Esophagus muscularis mucosa (tissue), 4 donors: ENCODE measurements at regions not wholly inside any gene's neighbourhood (a gene's known extent, or its start where the extent isn't known, plus 50 kb on each side); places are given as distances from the start of the nearest gene placed in this dataset.
"Not testable (repeated sequence)": the region's sequence is repeated elsewhere in the genome, so short reads cannot be mapped to it uniquely, and the experiment has no call there.

Source experiments
- DNase-seq: peaks from one replicate; pipeline ENCODE4 v3.0.0-alpha.2; 2017; ENCODE audit errors: extremely low spot score
- H3K27ac ChIP-seq, 4 donors: fragments of 200-600 bp; sonication (generic); replicated peaks in 1 of 4; 1 replicate in 3 of 4; 2 replicates in 1 of 4; pipeline ENCODE4 v1.5.1; 2016 to 2019; ENCODE audit warnings: mild to moderate bottlenecking in 1 of 4
- H3K27me3 ChIP-seq, 4 donors: fragments of 200-600 bp; sonication (generic); one replicate each; pipeline versions ENCODE4 v1.5.1 to v1.6.0; 2016 to 2019
- H3K36me3 ChIP-seq, 4 donors: fragments of 200-600 bp; sonication (generic); one replicate each; pipeline ENCODE4 v1.5.1; 2016 to 2019
- H3K4me1 ChIP-seq, 4 donors: fragments of 200-600 bp; sonication (generic); one replicate each; pipeline ENCODE4 v1.5.1; 2016 to 2019
- H3K4me3 ChIP-seq, 4 donors: fragments of 200-600 bp; sonication (generic); 1 replicate in 2 of 4; 2 replicates in 2 of 4; pipeline ENCODE4 v1.5.1; 2016 to 2019; ENCODE audit warnings: mild to moderate bottlenecking in 4 of 4, moderate library complexity in 1 of 4
- H3K9me3 ChIP-seq, 4 donors: fragments of 200-600 bp; sonication (generic); 1 replicate in 3 of 4; 2 replicates in 1 of 4; pipeline ENCODE4 v1.5.1; 2016 to 2019
- WGBS: methylation state at CpG from one replicate; pipeline ENCODE4 v1.1.5; 2018; 5-methylcytosine and 5-hydroxymethylcytosine counted together
- intact Hi-C: fragments of 100-400 bp; cut with DNase I; formaldehyde crosslinking; loops from one replicate; pipeline ENCODE4 v1.15.1; 2023

- H3K4me1 ChIP-seq, intact Hi-C loops, H3K4me3 ChIP-seq, H3K27ac ChIP-seq, H3K36me3 ChIP-seq, H3K9me3 ChIP-seq, H3K27me3 ChIP-seq, DNase-seq: not testable (repeated sequence)
- no CpG with 5 or more reads among the region's 57 CpGs for WGBS
Observed at GRCh38 chr21:9813894-9814814, 707.2 kb upstream of the TPTE start.

GRCh38 chr21:9815181-9815789 lies 706.1 kb upstream of the TPTE start:
- H3K9me3 ChIP-seq, H3K4me1 ChIP-seq, DNase-seq, H3K4me3 ChIP-seq, H3K27me3 ChIP-seq, intact Hi-C loops, H3K27ac ChIP-seq, H3K36me3 ChIP-seq: not testable (repeated sequence)
- WGBS, result no CpG with 5 or more reads among the region's 43 CpGs

GRCh38 chr21:9816734-9817334 lies 704.5 kb upstream of the TPTE start:
- H3K4me1 ChIP-seq, DNase-seq, H3K27me3 ChIP-seq, H3K27ac ChIP-seq, H3K36me3 ChIP-seq, H3K9me3 ChIP-seq, H3K4me3 ChIP-seq, intact Hi-C loops: not testable (repeated sequence)
- WGBS, result no CpG with 5 or more reads among the region's 38 CpGs

- DNase-seq, intact Hi-C loops: not testable (repeated sequence)
- no CpG with 5 or more reads among the region's 43 CpGs for WGBS
Observed at GRCh38 chr21:9817841-9818441, 703.4 kb upstream of the TPTE start.

GRCh38 chr21:9819549-9820192 lies 701.7 kb upstream of the TPTE start:
- H3K27ac ChIP-seq, H3K36me3 ChIP-seq, H3K27me3 ChIP-seq, H3K9me3 ChIP-seq, DNase-seq, intact Hi-C loops, H3K4me3 ChIP-seq, H3K4me1 ChIP-seq: not testable (repeated sequence)
- WGBS, result no CpG with 5 or more reads among the region's 37 CpGs

More at GRCh38 chr21:9817841-9818441, 703.4 kb upstream of the TPTE start:
- not testable (repeated sequence) for H3K27ac ChIP-seq, H3K4me1 ChIP-seq, H3K4me3 ChIP-seq, H3K36me3 ChIP-seq, H3K27me3 ChIP-seq, H3K9me3 ChIP-seq

GRCh38 chr21:9820579-9820978 lies 700.8 kb upstream of the TPTE start:
- H3K27me3 ChIP-seq, H3K27ac ChIP-seq, DNase-seq, H3K9me3 ChIP-seq, H3K36me3 ChIP-seq, H3K4me3 ChIP-seq, H3K4me1 ChIP-seq, intact Hi-C loops: not testable (repeated sequence)
- 79% methylated on average over 6 of the region's 20 CpGs for WGBS

GRCh38 chr21:9821472-9821871 lies 699.9 kb upstream of the TPTE start:
- H3K27ac ChIP-seq, H3K27me3 ChIP-seq, H3K36me3 ChIP-seq, DNase-seq, H3K4me1 ChIP-seq, H3K4me3 ChIP-seq, H3K9me3 ChIP-seq, intact Hi-C loops: not testable (repeated sequence)
- 73% methylated on average over 18 of the region's 20 CpGs for WGBS

- WGBS, result 83% methylated on average over 26 of the region's 49 CpGs
- H3K27me3 ChIP-seq, H3K4me1 ChIP-seq, H3K4me3 ChIP-seq, H3K36me3 ChIP-seq, intact Hi-C loops, H3K9me3 ChIP-seq, DNase-seq, H3K27ac ChIP-seq: not testable (repeated sequence)
Observed at GRCh38 chr21:9822093-9822820, 699.1 kb upstream of the TPTE start.

GRCh38 chr21:9823197-9824157 lies 697.9 kb upstream of the TPTE start:
- H3K27me3 ChIP-seq, H3K27ac ChIP-seq, intact Hi-C loops, H3K9me3 ChIP-seq, H3K4me1 ChIP-seq, H3K4me3 ChIP-seq, H3K36me3 ChIP-seq: not testable (repeated sequence)
- WGBS, result 82% methylated on average over 21 of the region's 65 CpGs
- peak; percentile 93 for DNase-seq

GRCh38 chr21:9830801-9831200 lies 690.6 kb upstream of the TPTE start:
- H3K9me3 ChIP-seq, H3K36me3 ChIP-seq, H3K4me1 ChIP-seq, H3K27me3 ChIP-seq, intact Hi-C loops, H3K27ac ChIP-seq, DNase-seq, H3K4me3 ChIP-seq: not testable (repeated sequence)
- WGBS, result no CpG with 5 or more reads among the region's 32 CpGs

GRCh38 chr21:9832751-9833150 lies 688.6 kb upstream of the TPTE start:
- 86% methylated on average over 17 of the region's 18 CpGs for WGBS
- intact Hi-C loops, H3K27ac ChIP-seq, H3K36me3 ChIP-seq, DNase-seq, H3K27me3 ChIP-seq, H3K4me3 ChIP-seq, H3K9me3 ChIP-seq, H3K4me1 ChIP-seq: not testable (repeated sequence)
